HepG2 (cell line): ENCODE measurements at regions not wholly inside any gene's neighbourhood (a gene's known extent, or its start where the extent isn't known, plus 50 kb on each side); places are given as distances from the start of the nearest gene placed in this dataset.
A peak's percentile ranks its signal among the peaks of the same experiment; 100 is the strongest.

ENCODE experiments used
- ATAC-seq: fragments of 200-7000 bp; cut with Tn5 transposase; 3 replicates; pipeline ENCODE4 v1.9.1; 2020; ENCODE audit warnings: mild to moderate bottlenecking, moderate library complexity
- BruUV-seq: library from RNA; stranded (reverse); fragments of 400-500 nt; replicated peaks from 2 replicates; lab custom pipeline; 2021; lab: Mats Ljungman, UMichigan
- CTCF ChIA-PET: fragments of 300-600 bp; formaldehyde crosslinking; extraction: SDS; loops from one replicate; lab custom pipeline; 2021; ENCODE audit warnings: low total read pairs, inconsistent platforms, low intra/inter-chr PET ratio; lab: Yijun Ruan, JAX
- POLR2A ChIA-PET: fragments of 350-600 bp; sonication (Branson Sonifier 250); formaldehyde crosslinking; loops from one replicate; lab custom pipeline; 2020; ENCODE audit warnings: antibody characterized with exemption, inconsistent platforms; lab: Yijun Ruan, JAX
- DNase-seq: peaks from one replicate; pipeline ENCODE4 v3.0.0-alpha.2; 2015; ENCODE audit warnings: low spot score
- FAIRE-seq: peaks from 3 replicates; lab custom pipeline; 2011; peaks lifted over from hg19 to GRCh38; lab: Jason Lieb, UNC
- H2AFZ ChIP-seq: one replicate; pipeline ENCODE4 v1.6.1; 2011; ENCODE audit warnings: low read length, inconsistent platforms
- H3K27ac ChIP-seq: fragments of 300-600 bp; 3 replicates; pipeline ENCODE4 v1.8.0; 2011; ENCODE audit warnings: mixed run types, mild to moderate bottlenecking, mixed read lengths, low read length, inconsistent platforms; ENCODE audit not compliant: insufficient read depth; ENCODE audit errors: extremely low read length
- H3K27me3 ChIP-seq, 2 experiments: fragments of 200-600 bp in 1 of 2; 2 replicates in 1 of 2; 3 replicates in 1 of 2; pipeline versions ENCODE4 v1.6.0 to v1.8.0; 2011; ENCODE audit warnings: low read length in 2 of 2, mild to moderate bottlenecking in 2 of 2, moderate library complexity in 2 of 2, inconsistent platforms in 1 of 2; ENCODE audit not compliant: insufficient read depth in 2 of 2, control insufficient read depth in 1 of 2
- H3K36me3 ChIP-seq, 2 experiments: fragments of 200-600 bp in 1 of 2; replicated peaks in 1 of 2; 2 replicates in 1 of 2; 3 replicates in 1 of 2; pipeline versions ENCODE4 v1.5.1 to v1.8.0; 2011; ENCODE audit warnings: low read length in 2 of 2, inconsistent platforms in 1 of 2; ENCODE audit not compliant: insufficient read depth in 2 of 2, control insufficient read depth in 1 of 2
- H3K4me1 ChIP-seq: 2 replicates; pipeline ENCODE4 v1.5.1; 2012; ENCODE audit warnings: low read length, inconsistent platforms; ENCODE audit not compliant: insufficient read depth
- H3K4me2 ChIP-seq: 2 replicates; pipeline ENCODE4 v1.6.0; 2011; ENCODE audit warnings: low read depth, low read length, inconsistent platforms
- H3K4me3 ChIP-seq, 3 experiments: fragments of 200-600 bp in 1 of 3; sonication (generic), shearing (Covaris generic) in 1 of 3; replicated peaks in 1 of 3; 2 replicates each; pipeline ENCODE4 v1.5.1; 2011 to 2016; ENCODE audit warnings: low read length in 3 of 3, inconsistent platforms in 2 of 3, low read depth in 2 of 3, mild to moderate bottlenecking in 2 of 3, control low read depth in 1 of 3, mixed read lengths in 1 of 3; ENCODE audit not compliant: insufficient read depth in 1 of 3
- H3K79me2 ChIP-seq: one replicate; pipeline ENCODE4 v1.6.1; 2011; ENCODE audit warnings: low read length, inconsistent platforms; ENCODE audit not compliant: insufficient read depth
- H3K9ac ChIP-seq: 2 replicates; pipeline ENCODE4 v1.6.0; 2011; ENCODE audit warnings: mild to moderate bottlenecking, low read depth, low read length, inconsistent platforms; ENCODE audit not compliant: insufficient read depth
- H3K9me3 ChIP-seq: 2 replicates; pipeline ENCODE4 v1.5.1; 2012; ENCODE audit warnings: mild to moderate bottlenecking, low read length
- H4K20me1 ChIP-seq: 2 replicates; pipeline ENCODE4 v1.6.0; 2011; ENCODE audit warnings: inconsistent platforms, mild to moderate bottlenecking, low read length, moderate library complexity; ENCODE audit not compliant: insufficient read depth
- ATF7 ChIP-seq, 2 experiments: fragments of 450-650 bp in 1 of 2; sonication (generic) in 1 of 2; formaldehyde crosslinking in 1 of 2; IDR thresholded peaks; 2 replicates each; pipeline versions ENCODE4 v1.4.0 to v1.6.1; 2016 to 2020; ENCODE audit warnings: antibody characterized with exemption in 1 of 2, mild to moderate bottlenecking in 1 of 2, missing genetic modification reagents in 1 of 2
- KDM5A ChIP-seq: fragments of 200-600 bp; sonication (generic); IDR thresholded peaks from 2 replicates; pipeline ENCODE4 v1.7.0; 2018; ENCODE audit warnings: antibody characterized with exemption, mild to moderate bottlenecking, low read length, borderline replicate concordance
- NRL ChIP-seq: sonication (generic); formaldehyde crosslinking; IDR thresholded peaks from 2 replicates; pipeline ENCODE4 v1.5.0; 2020; ENCODE audit warnings: missing genetic modification reagents, mild to moderate bottlenecking, moderate library complexity, borderline replicate concordance
- RBAK ChIP-seq: sonication (generic); formaldehyde crosslinking; IDR thresholded peaks from 2 replicates; pipeline ENCODE4 v1.5.1; 2020; ENCODE audit warnings: mild to moderate bottlenecking, missing genetic modification reagents
- XBP1 ChIP-seq: sonication (generic); formaldehyde crosslinking; IDR thresholded peaks from 2 replicates; pipeline ENCODE4 v1.5.0; 2020; ENCODE audit warnings: missing genetic modification reagents
- ZBTB38 ChIP-seq: sonication (generic); formaldehyde crosslinking; IDR thresholded peaks from 2 replicates; pipeline ENCODE4 v1.5.1; 2020; ENCODE audit warnings: mild to moderate bottlenecking, missing genetic modification reagents
- ZBTB8A ChIP-seq: sonication (generic); formaldehyde crosslinking; IDR thresholded peaks from 2 replicates; pipeline ENCODE4 v1.4.0; 2020; ENCODE audit warnings: mild to moderate bottlenecking, low read depth, missing genetic modification reagents, borderline replicate concordance
- ZNF207 ChIP-seq: fragments of 450-650 bp; IDR thresholded peaks from 2 replicates; pipeline ENCODE4 v1.6.1; 2016; ENCODE audit warnings: antibody characterized with exemption, borderline replicate concordance
- ZNF225 ChIP-seq: sonication (generic); formaldehyde crosslinking; IDR thresholded peaks from 2 replicates; pipeline ENCODE4 v1.4.0; 2020; ENCODE audit warnings: mild to moderate bottlenecking, missing genetic modification reagents
- ZNF331 ChIP-seq: sonication (generic); formaldehyde crosslinking; IDR thresholded peaks from 2 replicates; pipeline ENCODE4 v1.4.0; 2020; ENCODE audit warnings: missing genetic modification reagents
- ZNF775 ChIP-seq: sonication (generic); formaldehyde crosslinking; IDR thresholded peaks from 2 replicates; pipeline ENCODE4 v1.4.0; 2020; ENCODE audit warnings: missing genetic modification reagents, mild to moderate bottlenecking, moderate library complexity, borderline replicate concordance
- ZNF780A ChIP-seq: sonication (generic); formaldehyde crosslinking; IDR thresholded peaks from 2 replicates; pipeline ENCODE4 v1.8.0; 2022; ENCODE audit warnings: mild to moderate bottlenecking, missing genetic modification reagents, moderate library complexity
- WGBS: methylation state at CpG from one replicate; pipeline ENCODE4 v1.1.6; 2017; ENCODE audit warnings: low lambda C conversion rate; 5-methylcytosine and 5-hydroxymethylcytosine counted together
- in situ Hi-C: cut with HindIII; loops from 2 replicates; pipeline ENCODE4 v1.10.0; 2017; ENCODE audit warnings: low pct_unique_long_range_greater_than_20kb; ENCODE audit not compliant: extremely low pct_ligation_motif_present
- intact Hi-C: fragments of 100-400 bp; cut with micrococcal nuclease; formaldehyde crosslinking; loops from one replicate; pipeline ENCODE4 v1.10.0; 2022; ENCODE audit not compliant: unreplicated experiment
- TF ChIP-seq, protein P1 (sequence below): sonication (generic); formaldehyde crosslinking; IDR thresholded peaks from 2 replicates; pipeline ENCODE4 v1.4.0; 2020; ENCODE audit warnings: missing genetic modification reagents
- TF ChIP-seq, protein P2 (sequence below): sonication (generic); formaldehyde crosslinking; IDR thresholded peaks from 2 replicates; pipeline ENCODE4 v1.4.0; 2020; ENCODE audit warnings: missing genetic modification reagents
- TF ChIP-seq, protein P3 (sequence below): sonication (generic); formaldehyde crosslinking; conservative IDR thresholded peaks from 2 replicates; pipeline ENCODE4 v1.8.0; 2022; ENCODE audit warnings: low read depth, missing genetic modification reagents

DNA sequence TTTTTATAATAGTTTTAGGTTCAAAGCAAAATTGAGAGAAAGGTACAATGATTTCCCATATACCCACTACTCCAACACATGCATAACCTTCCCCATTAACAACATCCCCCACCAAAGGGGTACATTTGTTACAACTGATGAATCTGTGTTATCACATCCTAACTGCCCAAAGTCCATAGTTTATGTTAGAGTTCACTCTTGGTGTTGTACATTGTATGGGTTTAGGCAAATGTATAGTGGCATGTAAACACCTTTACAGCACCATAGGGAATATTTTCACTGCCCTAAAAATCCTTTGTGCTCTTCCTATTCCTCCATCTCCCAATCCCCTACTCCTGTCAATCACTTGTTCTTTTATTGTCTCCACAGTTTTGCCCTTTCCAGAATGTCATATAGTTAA, 471.6 kb downstream of the CPS1 start (continued):
- TF ChIP-seq ZNF775 (CRISPR knock-in tag), result no peak
- TF ChIP-seq, protein P1, sequence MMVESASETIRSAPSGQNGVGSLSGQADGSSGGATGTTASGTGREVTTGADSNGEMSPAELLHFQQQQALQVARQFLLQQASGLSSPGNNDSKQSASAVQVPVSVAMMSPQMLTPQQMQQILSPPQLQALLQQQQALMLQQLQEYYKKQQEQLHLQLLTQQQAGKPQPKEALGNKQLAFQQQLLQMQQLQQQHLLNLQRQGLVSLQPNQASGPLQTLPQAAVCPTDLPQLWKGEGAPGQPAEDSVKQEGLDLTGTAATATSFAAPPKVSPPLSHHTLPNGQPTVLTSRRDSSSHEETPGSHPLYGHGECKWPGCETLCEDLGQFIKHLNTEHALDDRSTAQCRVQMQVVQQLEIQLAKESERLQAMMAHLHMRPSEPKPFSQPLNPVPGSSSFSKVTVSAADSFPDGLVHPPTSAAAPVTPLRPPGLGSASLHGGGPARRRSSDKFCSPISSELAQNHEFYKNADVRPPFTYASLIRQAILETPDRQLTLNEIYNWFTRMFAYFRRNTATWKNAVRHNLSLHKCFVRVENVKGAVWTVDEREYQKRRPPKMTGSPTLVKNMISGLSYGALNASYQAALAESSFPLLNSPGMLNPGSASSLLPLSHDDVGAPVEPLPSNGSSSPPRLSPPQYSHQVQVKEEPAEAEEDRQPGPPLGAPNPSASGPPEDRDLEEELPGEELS (CRISPR knock-in tag), result 0 out of 2 replicates have a peak, but pooled peaks have one; percentile 26
- TF ChIP-seq ZBTB8A (CRISPR knock-in tag), result no peak

DNA sequence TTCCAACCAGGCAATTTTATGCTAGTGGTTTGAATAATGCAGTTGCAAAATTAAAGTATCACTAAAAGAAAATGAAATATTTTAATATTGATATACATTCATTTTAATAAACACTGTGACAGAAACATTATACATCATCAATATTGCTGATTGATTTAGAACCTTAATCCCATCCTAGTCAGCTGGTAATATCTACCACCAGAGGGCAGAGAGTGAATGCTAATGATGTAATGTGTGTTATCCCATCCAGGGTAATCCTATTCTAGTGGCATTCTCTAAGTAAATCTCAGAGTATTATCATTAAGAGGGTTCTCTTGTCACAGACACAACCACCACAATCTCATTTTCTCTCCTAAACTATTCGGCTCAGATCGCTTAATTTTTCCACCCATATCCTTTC, 477.4 kb downstream of the CPS1 start:
- ATAC-seq (peak; percentile 91), FAIRE-seq (peak; percentile 64), DNase-seq (peak; percentile 35)
- Histone ChIP-seq H3K4me2 (no peak overlapping the region), H3K9me3 (no peaks in the 10 kb centered on the region), H3K27ac (no peak overlapping the region), H3K27me3 (no peaks in the 10 kb centered on the region), H4K20me1 (no peaks in the 10 kb centered on the region), H3K4me1 (no peaks in the 10 kb centered on the region), H3K4me3 (no peak overlapping the region), H3K79me2 (no peaks in the 10 kb centered on the region), H3K9ac (no peak overlapping the region), H2AFZ (no peak overlapping the region), H3K36me3 (no peaks in the 10 kb centered on the region)
- CTCF ChIA-PET, result interaction anchor here (0.7 to 2.4 kb wide), 3 partner anchors 370 to 1534 kb away, joined by 3 to 23 read pairs (median 3); no protein-coding TSS in a partner anchor
- POLR2A ChIA-PET, result no interaction called here
- BruUV-seq, result no TSS peak
- WGBS, result 0% methylated on average over 2 of the region's 2 CpGs
- intact Hi-C loops (loop anchor here (1.0 to 10.0 kb wide), 3 partner anchors 19 to 589 kb away; no protein-coding TSS in a partner anchor), in situ Hi-C loops (loop anchor here (10.0 to 25.0 kb wide), 2 partner anchors 139 to 371 kb away; no protein-coding TSS in a partner anchor)
- no peak for TF ChIP-seq ZNF225 (CRISPR knock-in tag)
- no peak for TF ChIP-seq NRL (CRISPR knock-in tag)
- no peak for TF ChIP-seq KDM5A
- no peak for TF ChIP-seq ZNF331 (CRISPR knock-in tag)
- TF ChIP-seq ATF7 (IDR thresholded peaks at IDR 0.05), result peak; percentile 63
- no peak for TF ChIP-seq ATF7 (CRISPR knock-in tag; IDR thresholded peaks at IDR 0.05)
- TF ChIP-seq ZNF780A, result no peak
- TF ChIP-seq, protein P2, sequence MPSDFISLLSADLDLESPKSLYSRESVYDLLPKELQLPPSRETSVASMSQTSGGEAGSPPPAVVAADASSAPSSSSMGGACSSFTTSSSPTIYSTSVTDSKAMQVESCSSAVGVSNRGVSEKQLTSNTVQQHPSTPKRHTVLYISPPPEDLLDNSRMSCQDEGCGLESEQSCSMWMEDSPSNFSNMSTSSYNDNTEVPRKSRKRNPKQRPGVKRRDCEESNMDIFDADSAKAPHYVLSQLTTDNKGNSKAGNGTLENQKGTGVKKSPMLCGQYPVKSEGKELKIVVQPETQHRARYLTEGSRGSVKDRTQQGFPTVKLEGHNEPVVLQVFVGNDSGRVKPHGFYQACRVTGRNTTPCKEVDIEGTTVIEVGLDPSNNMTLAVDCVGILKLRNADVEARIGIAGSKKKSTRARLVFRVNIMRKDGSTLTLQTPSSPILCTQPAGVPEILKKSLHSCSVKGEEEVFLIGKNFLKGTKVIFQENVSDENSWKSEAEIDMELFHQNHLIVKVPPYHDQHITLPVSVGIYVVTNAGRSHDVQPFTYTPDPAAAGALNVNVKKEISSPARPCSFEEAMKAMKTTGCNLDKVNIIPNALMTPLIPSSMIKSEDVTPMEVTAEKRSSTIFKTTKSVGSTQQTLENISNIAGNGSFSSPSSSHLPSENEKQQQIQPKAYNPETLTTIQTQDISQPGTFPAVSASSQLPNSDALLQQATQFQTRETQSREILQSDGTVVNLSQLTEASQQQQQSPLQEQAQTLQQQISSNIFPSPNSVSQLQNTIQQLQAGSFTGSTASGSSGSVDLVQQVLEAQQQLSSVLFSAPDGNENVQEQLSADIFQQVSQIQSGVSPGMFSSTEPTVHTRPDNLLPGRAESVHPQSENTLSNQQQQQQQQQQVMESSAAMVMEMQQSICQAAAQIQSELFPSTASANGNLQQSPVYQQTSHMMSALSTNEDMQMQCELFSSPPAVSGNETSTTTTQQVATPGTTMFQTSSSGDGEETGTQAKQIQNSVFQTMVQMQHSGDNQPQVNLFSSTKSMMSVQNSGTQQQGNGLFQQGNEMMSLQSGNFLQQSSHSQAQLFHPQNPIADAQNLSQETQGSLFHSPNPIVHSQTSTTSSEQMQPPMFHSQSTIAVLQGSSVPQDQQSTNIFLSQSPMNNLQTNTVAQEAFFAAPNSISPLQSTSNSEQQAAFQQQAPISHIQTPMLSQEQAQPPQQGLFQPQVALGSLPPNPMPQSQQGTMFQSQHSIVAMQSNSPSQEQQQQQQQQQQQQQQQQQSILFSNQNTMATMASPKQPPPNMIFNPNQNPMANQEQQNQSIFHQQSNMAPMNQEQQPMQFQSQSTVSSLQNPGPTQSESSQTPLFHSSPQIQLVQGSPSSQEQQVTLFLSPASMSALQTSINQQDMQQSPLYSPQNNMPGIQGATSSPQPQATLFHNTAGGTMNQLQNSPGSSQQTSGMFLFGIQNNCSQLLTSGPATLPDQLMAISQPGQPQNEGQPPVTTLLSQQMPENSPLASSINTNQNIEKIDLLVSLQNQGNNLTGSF, result no peak
- no peak for TF ChIP-seq RBAK (CRISPR knock-in tag)
- no peak for TF ChIP-seq ZNF207
- TF ChIP-seq, protein P3, sequence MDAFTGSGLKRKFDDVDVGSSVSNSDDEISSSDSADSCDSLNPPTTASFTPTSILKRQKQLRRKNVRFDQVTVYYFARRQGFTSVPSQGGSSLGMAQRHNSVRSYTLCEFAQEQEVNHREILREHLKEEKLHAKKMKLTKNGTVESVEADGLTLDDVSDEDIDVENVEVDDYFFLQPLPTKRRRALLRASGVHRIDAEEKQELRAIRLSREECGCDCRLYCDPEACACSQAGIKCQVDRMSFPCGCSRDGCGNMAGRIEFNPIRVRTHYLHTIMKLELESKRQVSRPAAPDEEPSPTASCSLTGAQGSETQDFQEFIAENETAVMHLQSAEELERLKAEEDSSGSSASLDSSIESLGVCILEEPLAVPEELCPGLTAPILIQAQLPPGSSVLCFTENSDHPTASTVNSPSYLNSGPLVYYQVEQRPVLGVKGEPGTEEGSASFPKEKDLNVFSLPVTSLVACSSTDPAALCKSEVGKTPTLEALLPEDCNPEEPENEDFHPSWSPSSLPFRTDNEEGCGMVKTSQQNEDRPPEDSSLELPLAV (CRISPR knock-in tag), result no peak
- TF ChIP-seq ZBTB38 (CRISPR knock-in tag), result no peak
- no peak for TF ChIP-seq XBP1 (CRISPR knock-in tag)
